ENCODE measurements at regions not wholly inside any gene's neighbourhood (a gene's known extent, or its start where the extent isn't known, plus 50 kb on each side); places are given as distances from the start of the nearest gene placed in this dataset.

GRCh38 chr13:71149046-71149445, 718.0 kb downstream of the DACH1 start:
- no peak overlapping the region for H2AFZ ChIP-seq (ENCODE audit: low read length)
- Mint-ChIP-seq H3K4me1 (peaks cover 0 to 19% of the 10 kb centered on the region in 2 experiments; a peak in 2 of 4 replicates), H3K36me3 (ENCODE audit: insufficient read depth in 1 of 3, low read depth in 3 of 3) (no peaks in the 10 kb centered on the region), H3K27ac (no peak overlapping the region), H3K4me3 (no peak overlapping the region), H3K27me3 (ENCODE audit: low read depth) (no peaks in the 10 kb centered on the region), H3K9me3 (no peaks in the 10 kb centered on the region)
- no peaks in the 10 kb centered on the region for H3K27me3 ChIP-seq (ENCODE audit: insufficient read depth, low read length)
- H3K9ac ChIP-seq (ENCODE audit: extremely low read depth, insufficient read length, low read length) = no peak overlapping the region
- DNase-seq = no peak
- no peaks in the 10 kb centered on the region for H3K79me1 ChIP-seq (ENCODE audit: insufficient read depth, low read depth, low read length, poor library complexity, severe bottlenecking)
- H3K23me2 ChIP-seq (ENCODE audit: insufficient read length, low read depth, low read length, poor library complexity, severe bottlenecking) = no peaks in the 10 kb centered on the region
- no peak overlapping the region for H2BK20ac ChIP-seq (ENCODE audit: low read depth, low read length, poor library complexity, severe bottlenecking)
- H3K14ac ChIP-seq (ENCODE audit: insufficient read depth, low read length) = no peak overlapping the region
- no CpG with 5 or more reads among the region's 3 CpGs for WGBS (ENCODE audit: extremely low coverage, insufficient read length, low lambda C conversion rate)
- no peak overlapping the region for H3T11ph ChIP-seq (ENCODE audit: low read length)
- no peak overlapping the region for H3K4ac ChIP-seq (ENCODE audit: low read depth, low read length)
- H3K9me3 ChIP-seq (ENCODE audit: control insufficient read depth, low read depth, low read length) = no peaks in the 10 kb centered on the region
- H2AK5ac ChIP-seq (ENCODE audit: insufficient read length, low read length) = no peak overlapping the region
- H3K4me1 ChIP-seq (ENCODE audit: insufficient read depth, low read length) = no peaks in the 10 kb centered on the region
- no peak overlapping the region for H4K91ac ChIP-seq (ENCODE audit: insufficient read length, low read depth, low read length)
- no peak overlapping the region for H3K56ac ChIP-seq (ENCODE audit: insufficient read length, low read depth, low read length)
- no peaks in the 10 kb centered on the region for H4K20me1 ChIP-seq (ENCODE audit: control insufficient read depth, insufficient read depth, insufficient read length)
- no peak overlapping the region for H2BK12ac ChIP-seq (ENCODE audit: insufficient read length, low read depth, low read length)
- H3K23ac ChIP-seq (ENCODE audit: insufficient read length, low read depth, low read length) = no peak overlapping the region
- H2BK120ac ChIP-seq (ENCODE audit: low read depth, low read length, poor library complexity, severe bottlenecking) = no peak overlapping the region
- H4K5ac ChIP-seq (ENCODE audit: insufficient read length, low read depth, low read length) = no peak overlapping the region
- H2BK5ac ChIP-seq (ENCODE audit: insufficient read length, low read length) = no peak overlapping the region
- TF ChIP-seq, protein P1, sequence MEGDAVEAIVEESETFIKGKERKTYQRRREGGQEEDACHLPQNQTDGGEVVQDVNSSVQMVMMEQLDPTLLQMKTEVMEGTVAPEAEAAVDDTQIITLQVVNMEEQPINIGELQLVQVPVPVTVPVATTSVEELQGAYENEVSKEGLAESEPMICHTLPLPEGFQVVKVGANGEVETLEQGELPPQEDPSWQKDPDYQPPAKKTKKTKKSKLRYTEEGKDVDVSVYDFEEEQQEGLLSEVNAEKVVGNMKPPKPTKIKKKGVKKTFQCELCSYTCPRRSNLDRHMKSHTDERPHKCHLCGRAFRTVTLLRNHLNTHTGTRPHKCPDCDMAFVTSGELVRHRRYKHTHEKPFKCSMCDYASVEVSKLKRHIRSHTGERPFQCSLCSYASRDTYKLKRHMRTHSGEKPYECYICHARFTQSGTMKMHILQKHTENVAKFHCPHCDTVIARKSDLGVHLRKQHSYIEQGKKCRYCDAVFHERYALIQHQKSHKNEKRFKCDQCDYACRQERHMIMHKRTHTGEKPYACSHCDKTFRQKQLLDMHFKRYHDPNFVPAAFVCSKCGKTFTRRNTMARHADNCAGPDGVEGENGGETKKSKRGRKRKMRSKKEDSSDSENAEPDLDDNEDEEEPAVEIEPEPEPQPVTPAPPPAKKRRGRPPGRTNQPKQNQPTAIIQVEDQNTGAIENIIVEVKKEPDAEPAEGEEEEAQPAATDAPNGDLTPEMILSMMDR (conservative IDR thresholded peaks at IDR 0.05) = no peak
- no peak overlapping the region for H3K4me2 ChIP-seq (ENCODE audit: insufficient read depth, insufficient read length, low read length)
- H3K18ac ChIP-seq (ENCODE audit: insufficient read length, low read depth, low read length) = no peak overlapping the region
- H4K8ac ChIP-seq (replicated peaks; ENCODE audit: insufficient read length, low read depth, low read length) = no peak overlapping the region
- H3K79me2 ChIP-seq (ENCODE audit: insufficient read depth, low read length) = no peaks in the 10 kb centered on the region
- H2BK15ac ChIP-seq (ENCODE audit: low read depth, low read length) = no peak overlapping the region
- no peak overlapping the region for H3K27ac ChIP-seq (ENCODE audit: insufficient read length, low read depth, low read length)
